Neural cell (in vitro differentiated cells): ENCODE measurements at regions not wholly inside any gene's neighbourhood (a gene's known extent, or its start where the extent isn't known, plus 50 kb on each side); places are given as distances from the start of the nearest gene placed in this dataset.

Experiments
- H2AFZ ChIP-seq: fragments of 200-600, 300-800 bp; sonication (generic), shearing (Covaris generic); 2 replicates; pipeline ENCODE4 v1.6.0; 2014; ENCODE audit warnings: low read depth, mild to moderate bottlenecking, antibody characterized with exemption, low read length, moderate library complexity
- H3F3A ChIP-seq: fragments of 200-600 bp; shearing (Covaris generic); 2 replicates; pipeline ENCODE4 v1.6.1; 2016; ENCODE audit warnings: mild to moderate bottlenecking, moderate library complexity, mixed read lengths, antibody characterized with exemption, low read length; ENCODE audit not compliant: insufficient read depth, poor library complexity, severe bottlenecking
- H3K27ac ChIP-seq: fragments of 200-600, 300-800 bp; sonication (generic), shearing (Covaris generic); 2 replicates; pipeline ENCODE4 v1.5.1; 2014; ENCODE audit warnings: mild to moderate bottlenecking, low read length, moderate library complexity
- H3K27me3 ChIP-seq: fragments of 300-800, 200-600 bp; sonication (generic), shearing (Covaris generic); 2 replicates; pipeline ENCODE4 v1.6.0; 2014; ENCODE audit warnings: mild to moderate bottlenecking, low read depth, low read length, moderate library complexity; ENCODE audit not compliant: insufficient read depth
- H3K36me3 ChIP-seq: fragments of 300-800, 200-600 bp; sonication (generic), shearing (Covaris generic); 2 replicates; pipeline ENCODE4 v1.5.1; 2014; ENCODE audit warnings: mild to moderate bottlenecking, antibody characterized with exemption, low read length, moderate library complexity; ENCODE audit not compliant: insufficient read depth
- H3K4me2 ChIP-seq: fragments of 300-800, 200-600 bp; sonication (generic), shearing (Covaris generic); 2 replicates; pipeline ENCODE4 v1.6.0; 2014; ENCODE audit warnings: mild to moderate bottlenecking, low read length
- H3K4me3 ChIP-seq: fragments of 300-800, 200-600 bp; sonication (generic), shearing (Covaris generic); 2 replicates; pipeline ENCODE4 v1.5.1; 2014; ENCODE audit warnings: mild to moderate bottlenecking, low read length, moderate library complexity
- H3K79me2 ChIP-seq: fragments of 200-600 bp; shearing (Covaris generic); replicated peaks from 2 replicates; pipeline ENCODE4 v1.6.0; 2014; ENCODE audit warnings: mild to moderate bottlenecking, low read length, moderate library complexity; ENCODE audit not compliant: insufficient read depth
- H3K9ac ChIP-seq: fragments of 300-800, 200-600 bp; sonication (generic), shearing (Covaris generic); 2 replicates; pipeline ENCODE4 v1.6.1; 2016; ENCODE audit warnings: mild to moderate bottlenecking, low read length, mixed read lengths
- H3K9me2 ChIP-seq: fragments of 200-600 bp; shearing (Covaris generic); 2 replicates; pipeline ENCODE4 v1.6.1; 2016; ENCODE audit warnings: mild to moderate bottlenecking, low read length, mixed read lengths; ENCODE audit not compliant: insufficient read depth
- H3K9me3 ChIP-seq: fragments of 200-600, 300-800 bp; sonication (generic), shearing (Covaris generic); 2 replicates; pipeline ENCODE4 v1.6.1; 2016; ENCODE audit warnings: mild to moderate bottlenecking, mixed run types, low read length, moderate library complexity, mixed read lengths
- H4K20me1 ChIP-seq: fragments of 200-600 bp; shearing (Covaris generic); 2 replicates; pipeline ENCODE4 v1.6.1; 2016; ENCODE audit warnings: mild to moderate bottlenecking, mixed run types; ENCODE audit not compliant: insufficient read depth
- EP300 ChIP-seq: fragments of 450-650 bp; conservative IDR thresholded peaks from 2 replicates; pipeline ENCODE4 v1.6.1; 2014; ENCODE audit warnings: antibody characterized with exemption, mild to moderate bottlenecking, moderate library complexity; ENCODE audit not compliant: poor library complexity, severe bottlenecking
- EZH2 ChIP-seq: fragments of 200-600, 300-800 bp; shearing (Covaris generic), sonication (generic); IDR thresholded peaks from 2 replicates; pipeline ENCODE4 v1.6.1; 2014; ENCODE audit warnings: antibody characterized with exemption, low read length, borderline replicate concordance, mild to moderate bottlenecking; ENCODE audit not compliant: insufficient read depth, poor library complexity, severe bottlenecking
- MXI1 ChIP-seq: fragments of 450-650 bp; conservative IDR thresholded peaks from 2 replicates; pipeline ENCODE4 v1.6.1; 2014; ENCODE audit warnings: antibody characterized with exemption, mild to moderate bottlenecking; ENCODE audit not compliant: poor library complexity, severe bottlenecking
- POLR2AphosphoS5 ChIP-seq: IDR thresholded peaks from 2 replicates; pipeline ENCODE4 v1.6.1; 2012
- RAD21 ChIP-seq: fragments of 450-650 bp; conservative IDR thresholded peaks from 2 replicates; pipeline ENCODE4 v1.6.1; 2014; ENCODE audit warnings: antibody characterized with exemption, mild to moderate bottlenecking, moderate library complexity
- REST ChIP-seq: IDR thresholded peaks from 2 replicates; pipeline ENCODE4 v1.6.1; 2012; ENCODE audit warnings: borderline replicate concordance
- SMC3 ChIP-seq: fragments of 450-650 bp; conservative IDR thresholded peaks from 2 replicates; pipeline ENCODE4 v1.6.1; 2014; ENCODE audit warnings: antibody characterized with exemption, mild to moderate bottlenecking, moderate library complexity; ENCODE audit not compliant: poor library complexity
- TAF1 ChIP-seq: IDR thresholded peaks from 2 replicates; pipeline ENCODE4 v1.6.1; 2012; ENCODE audit warnings: low read depth
- TF ChIP-seq, protein P1 (sequence below): fragments of 450-650 bp; IDR thresholded peaks from 2 replicates; pipeline ENCODE4 v1.5.1; 2014; ENCODE audit warnings: antibody characterized with exemption, mild to moderate bottlenecking, moderate library complexity; ENCODE audit not compliant: poor library complexity, severe bottlenecking

- no peak overlapping the region for H3K4me2 ChIP-seq
- TF ChIP-seq EZH2 (no peak), POLR2AphosphoS5 (no peak), EP300 (no peak), REST (no peak), TAF1 (no peak), SMC3 (no peak), MXI1 (no peak), RAD21 (no peak)
- TF ChIP-seq, protein P1, sequence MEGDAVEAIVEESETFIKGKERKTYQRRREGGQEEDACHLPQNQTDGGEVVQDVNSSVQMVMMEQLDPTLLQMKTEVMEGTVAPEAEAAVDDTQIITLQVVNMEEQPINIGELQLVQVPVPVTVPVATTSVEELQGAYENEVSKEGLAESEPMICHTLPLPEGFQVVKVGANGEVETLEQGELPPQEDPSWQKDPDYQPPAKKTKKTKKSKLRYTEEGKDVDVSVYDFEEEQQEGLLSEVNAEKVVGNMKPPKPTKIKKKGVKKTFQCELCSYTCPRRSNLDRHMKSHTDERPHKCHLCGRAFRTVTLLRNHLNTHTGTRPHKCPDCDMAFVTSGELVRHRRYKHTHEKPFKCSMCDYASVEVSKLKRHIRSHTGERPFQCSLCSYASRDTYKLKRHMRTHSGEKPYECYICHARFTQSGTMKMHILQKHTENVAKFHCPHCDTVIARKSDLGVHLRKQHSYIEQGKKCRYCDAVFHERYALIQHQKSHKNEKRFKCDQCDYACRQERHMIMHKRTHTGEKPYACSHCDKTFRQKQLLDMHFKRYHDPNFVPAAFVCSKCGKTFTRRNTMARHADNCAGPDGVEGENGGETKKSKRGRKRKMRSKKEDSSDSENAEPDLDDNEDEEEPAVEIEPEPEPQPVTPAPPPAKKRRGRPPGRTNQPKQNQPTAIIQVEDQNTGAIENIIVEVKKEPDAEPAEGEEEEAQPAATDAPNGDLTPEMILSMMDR, result no peak
Observed at GRCh38 chr11:15780837-15781236, 575.5 kb downstream of the SOX6 start.

DNA sequence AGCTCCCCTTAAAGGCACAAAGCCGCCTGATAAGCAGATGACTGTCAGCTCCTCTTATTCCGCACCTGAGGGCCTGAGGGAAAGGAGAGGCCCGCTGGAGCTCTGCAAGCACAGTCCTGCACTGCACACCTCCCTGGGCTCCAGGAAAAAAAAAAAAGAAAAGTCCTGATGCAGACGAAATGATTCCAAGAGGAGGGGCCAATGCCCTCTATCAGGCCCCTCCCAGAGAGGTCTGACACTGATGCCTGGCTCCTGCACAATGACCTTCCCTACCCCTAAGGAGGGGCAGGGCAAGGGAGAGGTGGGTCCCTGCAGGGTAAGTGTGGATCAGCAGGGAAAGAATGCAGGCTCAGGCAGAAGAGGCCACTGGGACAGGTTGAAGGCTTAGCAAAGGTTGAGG lies 572.7 kb downstream of the SOX6 start:
- H3K36me3 ChIP-seq, result no peaks in the 10 kb centered on the region
- H3K9ac ChIP-seq, result no peak overlapping the region
- no peaks in the 10 kb centered on the region for H3F3A ChIP-seq
- H3K9me2 ChIP-seq, result no peaks in the 10 kb centered on the region
- no peak overlapping the region for H3K4me3 ChIP-seq
- no peak overlapping the region for H2AFZ ChIP-seq
- H3K27me3 ChIP-seq, result no peaks in the 10 kb centered on the region
- H3K4me2 ChIP-seq, result no peak overlapping the region
- H3K79me2 ChIP-seq, result no peaks in the 10 kb centered on the region
- no peak for TF ChIP-seq POLR2AphosphoS5
- H3K27ac ChIP-seq, result no peak overlapping the region
- no peaks in the 10 kb centered on the region for H4K20me1 ChIP-seq
- no peaks in the 10 kb centered on the region for H3K9me3 ChIP-seq

More at GRCh38 chr11:15780837-15781236, 575.5 kb downstream of the SOX6 start:
- Histone ChIP-seq H3K9me2 (no peaks in the 10 kb centered on the region), H2AFZ (no peak overlapping the region), H3K27ac (no peak overlapping the region), H3K9me3 (no peaks in the 10 kb centered on the region), H3F3A (no peaks in the 10 kb centered on the region), H3K4me3 (no peak overlapping the region), H3K27me3 (no peaks in the 10 kb centered on the region), H3K36me3 (no peaks in the 10 kb centered on the region), H4K20me1 (no peaks in the 10 kb centered on the region), H3K9ac (no peak overlapping the region), H3K79me2 (no peaks in the 10 kb centered on the region)
